ENCODE measurements at regions not wholly inside any gene's neighbourhood (a gene's known extent, or its start where the extent isn't known, plus 50 kb on each side); places are given as distances from the start of the nearest gene placed in this dataset.

- no peak for DNase-seq (ENCODE audit: low spot score)
- Histone ChIP-seq H3K4me1 (ENCODE audit: control insufficient read depth in 4 of 4, insufficient read depth in 4 of 4, low read length in 3 of 4) (no peaks in the 10 kb centered on the region), H3K27me3 (ENCODE audit: control insufficient read depth in 4 of 4, insufficient read depth in 4 of 4, low read length in 3 of 4) (peaks cover 0 to 3% (median 0%) of the 10 kb centered on the region in 4 donors), H3K36me3 (ENCODE audit: control insufficient read depth in 4 of 4, insufficient read depth in 3 of 4, low read depth in 1 of 4, low read length in 3 of 4) (no peaks in the 10 kb centered on the region), H3K9ac (ENCODE audit: low read depth in 1 of 2, low read length in 2 of 2) (no peak overlapping the region), H3K27ac (ENCODE audit: low read depth in 1 of 2, low read length in 2 of 2) (no peak overlapping the region), H3K4me3 (ENCODE audit: low read depth in 1 of 3, low read length in 3 of 3) (no peak overlapping the region), H3K9me3 (ENCODE audit: control insufficient read depth in 4 of 4, low read length in 3 of 4) (no peaks in the 10 kb centered on the region)
- WGBS, result 87% methylated on average over 3 of the region's 3 CpGs
- TF ChIP-seq RAD21 (IDR thresholded peaks at IDR 0.05) (no peak), NR2F2 (IDR thresholded peaks at IDR 0.05) (no peak), SP1 (IDR thresholded peaks at IDR 0.05) (no peak), FOXA1 (IDR thresholded peaks at IDR 0.05) (no peak), JUND (IDR thresholded peaks at IDR 0.05) (no peak), HNF4A (conservative IDR thresholded peaks at IDR 0.05) (no peak), EGR1 (IDR thresholded peaks at IDR 0.05; ENCODE audit: low read depth in 2 of 2) (no peak), GABPA (IDR thresholded peaks at IDR 0.05 in 1 of 2, conservative IDR thresholded peaks at IDR 0.05 in 1 of 2) (no peak), TAF1 (conservative IDR thresholded peaks at IDR 0.05) (no peak)
Observed at GRCh38 chr11:112366777-112367176, 106.1 kb upstream of the PLET1 start.

GRCh38 chr11:112367461-112367860 is 106.8 kb upstream of the PLET1 start:
- DNase-seq (ENCODE audit: low spot score), result no peak
- WGBS, result 81% methylated on average over 3 of the region's 3 CpGs
- Histone ChIP-seq H3K4me3 (ENCODE audit: low read depth in 1 of 3, low read length in 3 of 3) (no peak overlapping the region), H3K36me3 (ENCODE audit: control insufficient read depth in 4 of 4, insufficient read depth in 3 of 4, low read depth in 1 of 4, low read length in 3 of 4) (no peaks in the 10 kb centered on the region), H3K4me1 (ENCODE audit: control insufficient read depth in 4 of 4, insufficient read depth in 4 of 4, low read length in 3 of 4) (no peaks in the 10 kb centered on the region), H3K9ac (ENCODE audit: low read depth in 1 of 2, low read length in 2 of 2) (no peak overlapping the region), H3K27ac (ENCODE audit: low read depth in 1 of 2, low read length in 2 of 2) (no peak overlapping the region), H3K9me3 (ENCODE audit: control insufficient read depth in 4 of 4, low read length in 3 of 4) (no peaks in the 10 kb centered on the region), H3K27me3 (ENCODE audit: control insufficient read depth in 4 of 4, insufficient read depth in 4 of 4, low read length in 3 of 4) (peaks cover 0 to 3% (median 0%) of the 10 kb centered on the region in 4 donors)
- TF ChIP-seq NR2F2 (IDR thresholded peaks at IDR 0.05) (no peak), REST (IDR thresholded peaks at IDR 0.05) (no peak), FOXA2 (IDR thresholded peaks at IDR 0.05) (no peak), ZBTB33 (IDR thresholded peaks at IDR 0.05) (no peak), GABPA (IDR thresholded peaks at IDR 0.05 in 1 of 2, conservative IDR thresholded peaks at IDR 0.05 in 1 of 2) (no peak), JUND (IDR thresholded peaks at IDR 0.05) (no peak)

- Histone ChIP-seq H3K4me3 (ENCODE audit: low read depth in 1 of 3, low read length in 3 of 3) (no peak overlapping the region), H3K9ac (ENCODE audit: low read depth in 1 of 2, low read length in 2 of 2) (no peak overlapping the region), H3K36me3 (ENCODE audit: control insufficient read depth in 4 of 4, insufficient read depth in 3 of 4, low read depth in 1 of 4, low read length in 3 of 4) (no peaks in the 10 kb centered on the region), H3K27ac (ENCODE audit: low read depth in 1 of 2, low read length in 2 of 2) (no peak overlapping the region), H3K9me3 (ENCODE audit: control insufficient read depth in 4 of 4, low read length in 3 of 4) (no peaks in the 10 kb centered on the region), H3K4me1 (ENCODE audit: control insufficient read depth in 4 of 4, insufficient read depth in 4 of 4, low read length in 3 of 4) (no peaks in the 10 kb centered on the region), H3K27me3 (ENCODE audit: control insufficient read depth in 4 of 4, insufficient read depth in 4 of 4, low read length in 3 of 4) (peaks cover 0 to 3% (median 0%) of the 10 kb centered on the region in 4 donors)
- DNase-seq (ENCODE audit: low spot score), result no peak
- 92% methylated on average over 5 of the region's 5 CpGs for WGBS
- TF ChIP-seq RXRA (IDR thresholded peaks at IDR 0.05) (no peak), RAD21 (IDR thresholded peaks at IDR 0.05) (no peak), ATF3 (IDR thresholded peaks at IDR 0.05) (no peak), HNF4G (IDR thresholded peaks at IDR 0.05) (no peak), FOXA2 (IDR thresholded peaks at IDR 0.05) (no peak), FOXA1 (IDR thresholded peaks at IDR 0.05) (no peak), YY1 (IDR thresholded peaks at IDR 0.05) (no peak), ZBTB33 (IDR thresholded peaks at IDR 0.05) (no peak), GABPA (IDR thresholded peaks at IDR 0.05 in 1 of 2, conservative IDR thresholded peaks at IDR 0.05 in 1 of 2) (no peak), CTCF (IDR thresholded peaks at IDR 0.05; ENCODE audit: low read depth, low read length, missing input control) (no peak), TAF1 (conservative IDR thresholded peaks at IDR 0.05) (no peak), MAX (IDR thresholded peaks at IDR 0.05) (no peak), JUND (IDR thresholded peaks at IDR 0.05) (no peak), HNF4A (conservative IDR thresholded peaks at IDR 0.05) (no peak), SP1 (IDR thresholded peaks at IDR 0.05) (no peak), NR2F2 (IDR thresholded peaks at IDR 0.05) (no peak)
Observed at GRCh38 chr11:112367895-112368294, 107.2 kb upstream of the PLET1 start.

Data from liver (tissue), 8 donors.